Activated CD4-positive, alpha-beta T cell treated with anti-CD3 and anti-CD28 coated beads, Interleukin-2, Interleukin-6, amounts not matched to agents 100 ng/mL and 50 ng/mL, durations not matched to agents 16 hours and 8 hours (primary cell): ENCODE measurements at regions not wholly inside any gene's neighbourhood (a gene's known extent, or its start where the extent isn't known, plus 50 kb on each side); places are given as distances from the start of the nearest gene placed in this dataset.
"Not testable (repeated sequence)": the region's sequence is repeated elsewhere in the genome, so short reads cannot be mapped to it uniquely, and the experiment has no call there.

Experiments used
- DNase-seq: peaks from one replicate; pipeline ENCODE4 v3.0.0-alpha.2; 2020

GRCh38 chr7:69190763-69191162, 407.5 kb upstream of the AUTS2 start:
- no peak for DNase-seq

GRCh38 chr7:69192134-69192533, 406.1 kb upstream of the AUTS2 start:
- DNase-seq, result no peak

GRCh38 chr7:69193061-69193460, 405.2 kb upstream of the AUTS2 start:
- no peak for DNase-seq

GRCh38 chr7:69196593-69196992, 401.7 kb upstream of the AUTS2 start:
- DNase-seq, result no peak

GRCh38 chr7:69198250-69198649, 400.0 kb upstream of the AUTS2 start:
- no peak for DNase-seq

- DNase-seq, result no peak
Observed at GRCh38 chr7:69199041-69199440, 399.2 kb upstream of the AUTS2 start.

GRCh38 chr7:69199661-69200060, 398.6 kb upstream of the AUTS2 start:
- no peak for DNase-seq

GRCh38 chr7:69203871-69204270, 394.4 kb upstream of the AUTS2 start:
- no peak for DNase-seq

- no peak for DNase-seq
Observed at GRCh38 chr7:69204943-69205342, 393.3 kb upstream of the AUTS2 start.

- DNase-seq, result no peak
Observed at GRCh38 chr7:69205581-69205980, 392.7 kb upstream of the AUTS2 start.

GRCh38 chr7:69208276-69208675, 390.0 kb upstream of the AUTS2 start:
- no peak for DNase-seq

GRCh38 chr7:69208848-69209247, 389.4 kb upstream of the AUTS2 start:
- DNase-seq, result no peak

- DNase-seq, result no peak
Observed at GRCh38 chr7:69211336-69211735, 386.9 kb upstream of the AUTS2 start.

- no peak for DNase-seq
Observed at GRCh38 chr7:69211739-69212138, 386.5 kb upstream of the AUTS2 start.

GRCh38 chr7:69213878-69214277, 384.4 kb upstream of the AUTS2 start:
- DNase-seq, result no peak

GRCh38 chr7:69215516-69215915, 382.8 kb upstream of the AUTS2 start:
- DNase-seq, result not testable (repeated sequence)

- no peak for DNase-seq
Observed at GRCh38 chr7:69217516-69218350, 380.5 kb upstream of the AUTS2 start.

GRCh38 chr7:69218576-69218975, 379.7 kb upstream of the AUTS2 start:
- no peak for DNase-seq

GRCh38 chr7:69219381-69219780, 378.9 kb upstream of the AUTS2 start:
- no peak for DNase-seq

GRCh38 chr7:69225259-69225943, 372.9 kb upstream of the AUTS2 start:
- no peak for DNase-seq

- no peak for DNase-seq
Observed at GRCh38 chr7:69228212-69228811, 370.0 kb upstream of the AUTS2 start.

GRCh38 chr7:69232445-69233376, 365.6 kb upstream of the AUTS2 start:
- no peak for DNase-seq

GRCh38 chr7:69237541-69237940, 360.7 kb upstream of the AUTS2 start:
- no peak for DNase-seq
